ENCODE measurements at regions not wholly inside any gene's neighbourhood (a gene's known extent, or its start where the extent isn't known, plus 50 kb on each side); places are given as distances from the start of the nearest gene placed in this dataset.

GRCh38 chr9:129395633-129396364 lies 217.7 kb upstream of the IER5L start:
- 23 to 83% (median 55%) methylated on average over 2 to 3 of the region's 3 CpGs for WGBS, 10 experiments
- H3K27ac ChIP-seq = no peak overlapping the region

GRCh38 chr9:129394886-129395279 lies 216.8 kb upstream of the IER5L start:
- in situ Hi-C loops (cut with MboI; ENCODE audit: low pct_unique_long_range_greater_than_20kb in 2 of 9, low sequenced_read_pairs in 9 of 9, unreplicated experiment in 9 of 9) = loop anchor here in 1 of 9 experiments (25.0 kb wide), 1 partner anchor 217 kb away; the partner anchor contains the start of gene C9orf50
- WGBS, 10 experiments = 3 to 94% (median 69%) methylated on average over 2 to 3 of the region's 3 CpGs; no CpG with 5 or more reads in 1 of the 10 experiments
- H3K4me3 ChIP-seq = no peak overlapping the region
- ATAC-seq (replicated peaks in 6 of 8) = no peak
- H3K27ac ChIP-seq = peak overlapping the region; percentile 77 to 86
- H3K4me1 ChIP-seq (replicated peaks in 1 of 2) = peaks cover 57 to 58% of the 10 kb centered on the region in 2 donors

More at GRCh38 chr9:129395633-129396364, 217.7 kb upstream of the IER5L start:
- Histone ChIP-seq H3K4me1 (replicated peaks in 1 of 2) (peaks cover 62 to 63% of the 10 kb centered on the region in 2 donors), H3K4me3 (no peak overlapping the region)
- in situ Hi-C loops (cut with MboI; ENCODE audit: low pct_unique_long_range_greater_than_20kb in 2 of 9, low sequenced_read_pairs in 9 of 9, unreplicated experiment in 9 of 9) = loop anchor here in 1 of 9 experiments (25.0 kb wide), 1 partner anchor 217 kb away; the partner anchor contains the start of gene C9orf50
- no peak for ATAC-seq (replicated peaks in 6 of 8)

DNA sequence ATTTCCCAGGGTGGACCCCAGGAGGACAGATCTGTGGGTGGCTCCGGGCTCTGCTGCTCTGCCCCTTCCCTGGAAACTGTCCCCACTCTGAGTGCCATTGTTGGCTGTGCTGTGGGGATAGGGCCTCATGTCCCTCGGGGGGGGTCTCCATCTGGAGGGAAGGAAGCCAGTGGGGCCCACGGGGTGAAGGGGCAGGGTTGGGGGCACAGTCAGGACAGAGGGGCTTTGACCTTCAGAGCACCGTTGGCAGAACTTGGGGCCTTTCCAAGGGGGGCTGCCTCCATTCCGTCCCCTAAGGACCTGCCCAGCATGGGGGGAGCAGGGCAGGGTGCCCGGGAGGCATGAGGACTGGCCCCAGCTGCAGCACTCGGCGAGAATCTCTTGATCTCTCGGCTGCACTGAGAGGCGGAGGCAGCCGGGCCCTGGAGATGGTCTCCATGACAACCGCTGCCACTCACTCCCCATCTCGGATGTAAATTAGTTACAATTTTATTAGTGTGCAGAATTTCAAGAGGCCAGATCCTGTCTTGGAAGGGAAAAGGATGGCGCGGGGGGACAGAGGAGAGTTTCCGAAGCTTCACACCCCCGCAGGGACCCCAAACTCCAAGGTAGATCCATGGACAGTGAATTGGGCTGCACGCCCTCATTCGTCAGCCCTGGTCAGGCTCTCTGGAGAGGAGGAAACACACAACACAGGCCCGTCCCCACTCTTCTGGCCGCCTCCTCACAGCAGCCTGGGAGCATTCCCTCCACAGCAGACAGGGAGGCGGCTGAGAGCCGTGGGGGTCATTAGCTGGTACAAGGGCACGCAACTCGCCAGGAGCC lies 216.2 kb upstream of the IER5L start:
- ATAC-seq (replicated peaks in 6 of 8) = peak; percentile 48 to 95 (median 92)
- H3K27ac ChIP-seq = peak overlapping the region; percentile 77 to 86
- in situ Hi-C loops (cut with MboI; ENCODE audit: low pct_unique_long_range_greater_than_20kb in 2 of 9, low sequenced_read_pairs in 9 of 9, unreplicated experiment in 9 of 9) = loop anchor here in 1 of 9 experiments (25.0 kb wide), 1 partner anchor 218 kb away; the partner anchor contains the start of gene C9orf50

GRCh38 chr9:129393064-129393463 lies 215.0 kb upstream of the IER5L start:
- in situ Hi-C loops (cut with MboI; ENCODE audit: low pct_unique_long_range_greater_than_20kb in 2 of 9, low sequenced_read_pairs in 9 of 9, unreplicated experiment in 9 of 9) = loop anchor here in 1 of 9 experiments (25.0 kb wide), 1 partner anchor 219 kb away; the partner anchor contains the start of gene C9orf50
- Histone ChIP-seq H3K27ac (no peak overlapping the region), H3K4me3 (no peak overlapping the region), H3K4me1 (replicated peaks in 1 of 2) (peaks cover 39 to 40% of the 10 kb centered on the region in 2 donors)
- 80 to 100% (median 100%) methylated on average over 1 to 4 of the region's 5 CpGs; no CpG with 5 or more reads in 1 of the 10 experiments for WGBS, 10 experiments
- ATAC-seq (replicated peaks in 6 of 8) = no peak

More for the DNA sequence above, 216.2 kb upstream of the IER5L start:
- 16 to 58% (median 48%) methylated on average over 2 to 10 of the region's 25 CpGs; no CpG with 5 or more reads in 4 of the 10 experiments for WGBS, 10 experiments
- no peak overlapping the region for H3K4me3 ChIP-seq
- H3K4me1 ChIP-seq (replicated peaks in 1 of 2) = peaks cover 51 to 52% of the 10 kb centered on the region in 2 donors

DNA sequence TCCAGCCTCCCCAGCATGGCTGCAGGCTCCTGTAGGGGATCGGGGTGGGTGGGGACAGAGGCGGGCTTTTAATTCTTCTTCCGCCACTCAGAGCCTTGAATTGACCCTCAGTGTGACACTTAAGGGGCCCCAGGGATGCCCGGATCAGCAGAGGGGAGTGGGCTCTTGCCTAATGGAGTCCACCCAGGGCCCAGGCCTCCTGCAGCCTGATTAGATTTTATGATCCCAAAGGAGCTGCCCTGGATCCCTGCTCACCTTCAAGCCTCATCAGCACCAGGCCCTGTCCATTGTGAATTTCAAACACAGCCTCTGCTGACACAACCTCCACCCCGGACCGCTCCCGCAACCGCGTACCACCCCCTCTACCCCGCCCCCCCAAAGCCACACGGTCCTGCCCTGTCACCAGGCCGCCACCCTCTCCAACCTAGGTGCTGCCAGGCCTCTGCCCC lies 214.1 kb upstream of the IER5L start:
- Histone ChIP-seq H3K4me1 (replicated peaks in 1 of 2) (peaks cover 36 to 37% of the 10 kb centered on the region in 2 donors), H3K4me3 (no peak overlapping the region), H3K27ac (peak overlapping the region in 1 of 2 donors; percentile 52)
- peak in 1 of 8 experiments; percentile 1 for ATAC-seq (replicated peaks in 6 of 8)
- in situ Hi-C loops (cut with MboI; ENCODE audit: low pct_unique_long_range_greater_than_20kb in 2 of 9, low sequenced_read_pairs in 9 of 9, unreplicated experiment in 9 of 9) = loop anchor here in 1 of 9 experiments (25.0 kb wide), 1 partner anchor 220 kb away; the partner anchor contains the start of gene C9orf50
- WGBS, 10 experiments = no CpG with 5 or more reads among the region's 12 CpGs

- Histone ChIP-seq H3K27ac (peak overlapping the region; percentile 34 to 61), H3K4me3 (no peak overlapping the region), H3K4me1 (replicated peaks in 1 of 2) (peaks cover 37 to 40% of the 10 kb centered on the region in 2 donors)
- in situ Hi-C loops (cut with MboI; ENCODE audit: low pct_unique_long_range_greater_than_20kb in 2 of 9, low sequenced_read_pairs in 9 of 9, unreplicated experiment in 9 of 9) = loop anchor here in 1 of 9 experiments (25.0 kb wide), 1 partner anchor 221 kb away; the partner anchor contains the start of gene C9orf50
- no peak for ATAC-seq (replicated peaks in 6 of 8)
- 0 to 67% (median 55%) methylated on average over 1 to 7 of the region's 12 CpGs; no CpG with 5 or more reads in 6 of the 10 experiments for WGBS, 10 experiments
These were observed 213.2 kb upstream of the IER5L start for GRCh38 chr9:129391221-129391661.

DNA sequence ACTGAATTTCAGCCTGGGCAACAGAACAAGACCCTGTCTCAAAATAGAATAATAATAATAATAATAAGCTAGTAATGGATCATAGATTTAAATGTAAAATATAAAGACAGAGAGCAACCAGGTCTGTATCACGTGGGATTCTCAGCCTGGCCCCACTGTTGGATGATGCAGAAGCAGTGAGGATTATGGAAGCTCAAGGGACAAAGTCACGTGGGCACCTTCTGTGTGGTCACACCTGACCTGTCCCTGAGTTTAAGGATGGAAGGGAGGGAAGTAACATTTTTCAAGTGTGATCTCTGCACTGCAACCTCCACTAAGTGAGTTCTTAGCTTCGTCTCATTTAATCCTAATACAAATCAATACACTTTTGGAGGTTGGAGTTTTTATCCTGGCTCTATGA lies 212.5 kb upstream of the IER5L start:
- in situ Hi-C loops (cut with MboI; ENCODE audit: low pct_unique_long_range_greater_than_20kb in 2 of 9, low sequenced_read_pairs in 9 of 9, unreplicated experiment in 9 of 9) = loop anchor here in 1 of 9 experiments (25.0 kb wide), 1 partner anchor 222 kb away; the partner anchor contains the start of gene C9orf50
- 17 to 95% (median 90%) methylated on average over 2 to 3 of the region's 3 CpGs; no CpG with 5 or more reads in 5 of the 10 experiments for WGBS, 10 experiments
- Histone ChIP-seq H3K4me1 (replicated peaks in 1 of 2) (peaks cover 37 to 40% of the 10 kb centered on the region in 2 donors), H3K27ac (no peak overlapping the region), H3K4me3 (no peak overlapping the region)
- no peak for ATAC-seq (replicated peaks in 6 of 8)

GRCh38 chr9:129387822-129388221 lies 209.8 kb upstream of the IER5L start:
- no peak overlapping the region for H3K27ac ChIP-seq
- no peak for ATAC-seq (replicated peaks in 6 of 8)
- in situ Hi-C loops (cut with MboI; ENCODE audit: low pct_unique_long_range_greater_than_20kb in 2 of 9, low sequenced_read_pairs in 9 of 9, unreplicated experiment in 9 of 9) = loop anchor here in 1 of 9 experiments (25.0 kb wide), 1 partner anchor 224 kb away; the partner anchor contains the start of gene C9orf50
- H3K4me3 ChIP-seq = no peak overlapping the region
- peaks cover 31 to 32% of the 10 kb centered on the region in 2 donors for H3K4me1 ChIP-seq (replicated peaks in 1 of 2)
- 0 to 100% (median 50%) methylated on average over 1 to 3 of the region's 3 CpGs for WGBS, 10 experiments

- Histone ChIP-seq H3K4me3 (no peak overlapping the region), H3K4me1 (replicated peaks in 1 of 2) (peaks cover 26% of the 10 kb centered on the region in 2 donors), H3K27ac (no peak overlapping the region)
- 0 to 92% (median 30%) methylated on average over 1 to 4 of the region's 6 CpGs; no CpG with 5 or more reads in 4 of the 10 experiments for WGBS, 10 experiments
- peak in 5 of 8 experiments; percentile 30 to 70 (median 48) for ATAC-seq (replicated peaks in 6 of 8)
- in situ Hi-C loops (cut with MboI; ENCODE audit: low pct_unique_long_range_greater_than_20kb in 2 of 9, low sequenced_read_pairs in 9 of 9, unreplicated experiment in 9 of 9) = loop anchor here in 1 of 9 experiments (25.0 kb wide), 1 partner anchor 226 kb away; the partner anchor contains the start of gene C9orf50
These were observed 208.7 kb upstream of the IER5L start for GRCh38 chr9:129386812-129387177.

DNA sequence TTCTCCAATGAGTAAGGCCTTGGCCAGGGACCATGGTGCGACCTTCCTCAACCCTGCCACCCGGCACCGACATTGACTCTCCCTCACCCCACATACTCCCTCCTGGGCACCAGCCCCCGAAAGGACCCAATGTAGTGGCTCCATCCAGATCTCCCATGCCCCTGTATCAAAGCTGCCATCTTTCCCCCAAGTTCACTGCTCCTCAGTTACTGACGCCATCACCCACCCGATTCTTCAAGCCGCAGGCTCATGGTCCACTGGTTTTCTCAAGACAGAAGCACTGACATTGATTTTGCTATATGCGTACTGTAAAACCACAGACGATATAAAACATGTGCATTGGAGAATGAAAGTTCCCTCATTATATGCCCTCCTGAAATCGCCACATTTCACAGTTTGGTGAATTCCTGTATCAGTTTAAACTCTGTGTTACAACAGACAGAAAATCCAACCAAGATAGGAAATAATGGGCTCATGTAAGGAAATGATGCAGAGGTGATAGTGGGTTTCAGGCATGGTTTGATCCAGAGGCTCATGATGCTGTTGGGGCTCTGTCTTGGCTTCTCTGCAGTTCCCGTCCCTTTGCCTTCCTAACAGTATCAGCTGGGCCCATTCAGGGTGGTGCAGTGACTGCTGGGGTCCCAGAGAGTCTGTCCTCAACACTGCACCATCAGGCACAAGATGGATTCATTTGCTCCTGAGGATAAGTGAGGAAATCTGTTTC lies 207.3 kb upstream of the IER5L start:
- ATAC-seq (replicated peaks in 6 of 8) = no peak
- no peak overlapping the region for H3K27ac ChIP-seq
- 67 to 100% (median 95%) methylated on average over 2 to 9 of the region's 11 CpGs; no CpG with 5 or more reads in 2 of the 10 experiments for WGBS, 10 experiments
- in situ Hi-C loops (cut with MboI; ENCODE audit: low pct_unique_long_range_greater_than_20kb in 2 of 9, low sequenced_read_pairs in 9 of 9, unreplicated experiment in 9 of 9) = loop anchor here in 1 of 9 experiments (25.0 kb wide), 1 partner anchor 227 kb away; the partner anchor contains the start of gene C9orf50
- peaks cover 13 to 17% of the 10 kb centered on the region in 2 donors for H3K4me1 ChIP-seq (replicated peaks in 1 of 2)
- no peak overlapping the region for H3K4me3 ChIP-seq

DNA sequence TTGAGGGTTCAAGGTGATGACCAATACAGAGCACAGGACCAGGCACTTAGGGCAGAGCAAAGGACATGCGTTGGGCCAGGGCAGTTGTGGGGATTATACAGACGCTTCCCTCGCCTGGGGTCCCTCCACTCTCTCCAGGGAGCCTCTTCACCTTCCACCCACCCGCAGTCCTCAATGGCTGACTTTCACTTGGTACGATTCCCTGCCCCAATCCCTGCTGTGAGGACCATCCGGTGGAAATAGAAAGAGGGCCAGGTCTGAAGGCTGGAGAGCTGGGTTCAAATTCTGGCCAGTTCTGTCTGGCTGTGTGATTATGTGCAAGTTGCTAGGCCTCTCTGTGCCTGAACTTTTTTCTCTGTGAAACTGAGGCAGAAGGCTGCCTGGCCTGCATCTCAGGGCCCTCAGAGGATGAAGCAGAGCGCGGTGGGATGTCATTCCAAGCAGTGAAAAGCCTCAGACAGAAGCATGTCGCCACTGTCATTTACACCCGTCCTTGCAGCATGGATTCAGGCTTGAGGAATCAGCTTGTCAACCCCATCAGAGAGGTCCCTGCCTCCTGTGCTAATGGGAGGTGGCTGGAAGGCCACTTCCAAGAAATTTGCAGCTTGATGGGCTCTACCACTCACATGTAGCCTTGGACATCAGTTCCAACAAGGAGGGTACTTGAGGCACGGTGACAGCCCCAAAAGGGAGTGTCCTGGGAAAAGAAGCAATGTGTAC lies 206.6 kb upstream of the IER5L start:
- H3K27ac ChIP-seq = no peak overlapping the region
- ATAC-seq (replicated peaks in 6 of 8) = no peak

More for the DNA sequence above, 206.6 kb upstream of the IER5L start:
- WGBS, 10 experiments = 75 to 100% (median 92%) methylated on average over 1 to 8 of the region's 11 CpGs; no CpG with 5 or more reads in 4 of the 10 experiments
- Histone ChIP-seq H3K4me3 (no peak overlapping the region), H3K4me1 (replicated peaks in 1 of 2) (peaks cover 16 to 17% of the 10 kb centered on the region in 2 donors)
- in situ Hi-C loops (cut with MboI; ENCODE audit: low pct_unique_long_range_greater_than_20kb in 2 of 9, low sequenced_read_pairs in 9 of 9, unreplicated experiment in 9 of 9) = loop anchor here in 1 of 9 experiments (25.0 kb wide), 1 partner anchor 228 kb away; the partner anchor contains the start of gene C9orf50

Data from motor neuron (in vitro differentiated cells).